ENCODE measurements at regions not wholly inside any gene's neighbourhood (a gene's known extent, or its start where the extent isn't known, plus 50 kb on each side); places are given as distances from the start of the nearest gene placed in this dataset.

GRCh38 chr2:72024451-72025175 is 123.0 kb downstream of the CYP26B1 start:
- peaks cover 4% of the 10 kb centered on the region; the same call in 1 of the 2 replicates for H3K9me2 ChIP-seq (ENCODE audit: insufficient read depth)
- no peaks in the 10 kb centered on the region for H3K79me2 ChIP-seq (replicated peaks; ENCODE audit: insufficient read depth)
- no peaks in the 10 kb centered on the region for H3K36me3 ChIP-seq (ENCODE audit: insufficient read depth)
- H3K36me3 Mint-ChIP-seq (ENCODE audit: low read depth): peaks cover 5% of the 10 kb centered on the region
- H3K27me3 Mint-ChIP-seq (ENCODE audit: insufficient read depth, low read depth, poor library complexity): peaks cover 6% of the 10 kb centered on the region
- no peak overlapping the region for H3K27ac Mint-ChIP-seq
- no peaks in the 10 kb centered on the region for H3K27me3 ChIP-seq (ENCODE audit: insufficient read depth)
- ATAC-seq (no peak), DNase-seq (ENCODE audit: low spot score) (no peak)
- H3K4me1 Mint-ChIP-seq: no peaks in the 10 kb centered on the region; the same call in 2 of the 3 replicates
- H3K4me2 ChIP-seq: no peak overlapping the region
- no peaks in the 10 kb centered on the region for H3F3A ChIP-seq (replicated peaks; ENCODE audit: low read depth)
- no peaks in the 10 kb centered on the region for H3K4me1 ChIP-seq (ENCODE audit: insufficient read depth)
- H3K4me3 ChIP-seq: no peak overlapping the region
- H3K4me3 Mint-ChIP-seq: no peak overlapping the region
- TF ChIP-seq JUNB (IDR thresholded peaks at IDR 0.05; ENCODE audit: unreplicated experiment): no peak
- TF ChIP-seq EZH2phosphoT487 (IDR thresholded peaks at IDR 0.05; ENCODE audit: unreplicated experiment): no peak
- TF ChIP-seq ZNF462 (CRISPR knock-in tag; IDR thresholded peaks at IDR 0.05): no peak
- no peak for TF ChIP-seq EZH2 (IDR thresholded peaks at IDR 0.05; ENCODE audit: low read depth, unreplicated experiment)
- no peak for TF ChIP-seq ZNF331 (CRISPR knock-in tag; IDR thresholded peaks at IDR 0.05; ENCODE audit: low read depth)
- TF ChIP-seq ZNF114 (CRISPR knock-in tag; IDR thresholded peaks at IDR 0.05): no peak
- TF ChIP-seq POLR2AphosphoS5 (IDR thresholded peaks at IDR 0.05; ENCODE audit: low read depth): no peak
- no peak for TF ChIP-seq CREB1 (CRISPR knock-in tag; IDR thresholded peaks at IDR 0.05; ENCODE audit: low read depth)
- no peak for TF ChIP-seq STAT1 (IDR thresholded peaks at IDR 0.05; ENCODE audit: unreplicated experiment)
- TF ChIP-seq NANOG (IDR thresholded peaks at IDR 0.05; ENCODE audit: borderline replicate concordance): no peak
- no peak for TF ChIP-seq ETS1 (IDR thresholded peaks at IDR 0.05)
- H2AFZ ChIP-seq: 0 out of 2 replicates have a peak overlapping the region, but pooled peaks have one; percentile 72
- peaks cover 6% of the 10 kb centered on the region for H3K9me3 Mint-ChIP-seq
- H4K20me1 ChIP-seq (replicated peaks; ENCODE audit: insufficient read depth): no peaks in the 10 kb centered on the region
- no peak overlapping the region for H3K27ac ChIP-seq (ENCODE audit: low read depth)
